ENCODE measurements at regions not wholly inside any gene's neighbourhood (a gene's known extent, or its start where the extent isn't known, plus 50 kb on each side); places are given as distances from the start of the nearest gene placed in this dataset.

GRCh38 chr6:121837545-121838229, 402.2 kb downstream of the GJA1 start:
- DNase-seq, result no peak

- DNase-seq, result peak; percentile 51
Observed at GRCh38 chr6:121838842-121839241, 403.4 kb downstream of the GJA1 start.

- no peak for DNase-seq
Observed at GRCh38 chr6:121839896-121840295, 404.4 kb downstream of the GJA1 start.

- DNase-seq, result no peak
Observed at GRCh38 chr6:121844898-121845297, 409.5 kb downstream of the GJA1 start.

GRCh38 chr6:121847806-121848522, 412.5 kb downstream of the GJA1 start:
- no peak for DNase-seq

GRCh38 chr6:121848523-121849255, 413.2 kb downstream of the GJA1 start:
- DNase-seq, result no peak

- no peak for DNase-seq
Observed at GRCh38 chr6:121849477-121849876, 414.0 kb downstream of the GJA1 start.

- no peak for DNase-seq
Observed at GRCh38 chr6:121851056-121851455, 415.6 kb downstream of the GJA1 start.

GRCh38 chr6:121853686-121854085, 418.2 kb downstream of the GJA1 start:
- DNase-seq, result no peak

GRCh38 chr6:121855521-121855920, 420.1 kb downstream of the GJA1 start:
- no peak for DNase-seq

- DNase-seq, result no peak
Observed at GRCh38 chr6:121856296-121856695, 420.9 kb downstream of the GJA1 start.

GRCh38 chr6:121857551-121857950, 422.1 kb downstream of the GJA1 start:
- DNase-seq, result no peak

- no peak for DNase-seq
Observed at GRCh38 chr6:121858310-121858709, 422.9 kb downstream of the GJA1 start.

- no peak for DNase-seq
Observed at GRCh38 chr6:121858986-121859385, 423.5 kb downstream of the GJA1 start.

- DNase-seq, result no peak
Observed at GRCh38 chr6:121865811-121866210, 430.4 kb downstream of the GJA1 start.

- no peak for DNase-seq
Observed at GRCh38 chr6:121867095-121867494, 431.6 kb downstream of the GJA1 start.

- no peak for DNase-seq
Observed at GRCh38 chr6:121868206-121868605, 432.8 kb downstream of the GJA1 start.

- no peak for DNase-seq
Observed at GRCh38 chr6:121873595-121873994, 438.1 kb downstream of the GJA1 start.

GRCh38 chr6:121876721-121877120, 441.3 kb downstream of the GJA1 start:
- DNase-seq, result no peak

- no peak for DNase-seq
Observed at GRCh38 chr6:121879149-121879548, 443.7 kb downstream of the GJA1 start.

GRCh38 chr6:121880831-121881230, 445.4 kb downstream of the GJA1 start:
- no peak for DNase-seq

GRCh38 chr6:121881974-121882667, 446.7 kb downstream of the GJA1 start:
- DNase-seq, result no peak

- no peak for DNase-seq
Observed at GRCh38 chr6:121884091-121884490, 448.6 kb downstream of the GJA1 start.
